ENCODE measurements at regions not wholly inside any gene's neighbourhood (a gene's known extent, or its start where the extent isn't known, plus 50 kb on each side); places are given as distances from the start of the nearest gene placed in this dataset.

DNA sequence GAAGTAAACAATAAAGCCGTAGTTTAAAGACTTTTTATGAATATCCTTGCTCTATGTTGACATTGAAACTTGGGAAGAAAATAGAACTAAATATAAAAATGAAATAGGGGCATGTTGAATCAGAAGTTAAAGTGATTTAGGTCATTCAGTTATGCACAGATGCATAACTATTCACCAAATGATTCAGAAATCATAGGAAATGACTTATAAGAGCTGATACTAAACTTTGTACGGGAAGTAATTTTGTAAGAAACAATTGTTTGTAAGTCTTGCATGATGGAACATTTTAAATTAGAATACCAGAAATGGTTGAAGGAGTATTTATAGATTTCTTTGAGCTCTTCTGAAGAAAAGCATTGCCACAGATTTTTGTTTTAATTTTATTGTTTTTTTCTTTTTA lies 246.5 kb downstream of the CPE start:
- Histone ChIP-seq H3K4me3 (ENCODE audit: low read length in 3 of 3) (no peak overlapping the region), H3K4me1 (ENCODE audit: control insufficient read depth in 2 of 3, insufficient read depth in 2 of 3, low read depth in 1 of 3, low read length in 3 of 3) (no peaks in the 10 kb centered on the region), H3K9ac (ENCODE audit: low read length in 3 of 3) (no peak overlapping the region), H3K9me3 (ENCODE audit: control insufficient read depth in 2 of 3, insufficient read depth in 1 of 3, low read length in 3 of 3) (no peaks in the 10 kb centered on the region), H3K36me3 (ENCODE audit: control insufficient read depth in 2 of 3, insufficient read depth in 3 of 3, low read length in 3 of 3) (no peaks in the 10 kb centered on the region), H3K27ac (ENCODE audit: low read depth in 2 of 2, low read length in 2 of 2) (no peak overlapping the region), H3K27me3 (ENCODE audit: control insufficient read depth, insufficient read depth, low read length) (no peaks in the 10 kb centered on the region)
- intact Hi-C loops (cut with DNase I) = no loop called here
- TF ChIP-seq, protein P1, sequence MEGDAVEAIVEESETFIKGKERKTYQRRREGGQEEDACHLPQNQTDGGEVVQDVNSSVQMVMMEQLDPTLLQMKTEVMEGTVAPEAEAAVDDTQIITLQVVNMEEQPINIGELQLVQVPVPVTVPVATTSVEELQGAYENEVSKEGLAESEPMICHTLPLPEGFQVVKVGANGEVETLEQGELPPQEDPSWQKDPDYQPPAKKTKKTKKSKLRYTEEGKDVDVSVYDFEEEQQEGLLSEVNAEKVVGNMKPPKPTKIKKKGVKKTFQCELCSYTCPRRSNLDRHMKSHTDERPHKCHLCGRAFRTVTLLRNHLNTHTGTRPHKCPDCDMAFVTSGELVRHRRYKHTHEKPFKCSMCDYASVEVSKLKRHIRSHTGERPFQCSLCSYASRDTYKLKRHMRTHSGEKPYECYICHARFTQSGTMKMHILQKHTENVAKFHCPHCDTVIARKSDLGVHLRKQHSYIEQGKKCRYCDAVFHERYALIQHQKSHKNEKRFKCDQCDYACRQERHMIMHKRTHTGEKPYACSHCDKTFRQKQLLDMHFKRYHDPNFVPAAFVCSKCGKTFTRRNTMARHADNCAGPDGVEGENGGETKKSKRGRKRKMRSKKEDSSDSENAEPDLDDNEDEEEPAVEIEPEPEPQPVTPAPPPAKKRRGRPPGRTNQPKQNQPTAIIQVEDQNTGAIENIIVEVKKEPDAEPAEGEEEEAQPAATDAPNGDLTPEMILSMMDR (IDR thresholded peaks at IDR 0.05; ENCODE audit: borderline replicate concordance, extremely low read depth, insufficient read depth) = no peak
- no peak for DNase-seq
- peak; percentile 80 for FAIRE-seq

DNA sequence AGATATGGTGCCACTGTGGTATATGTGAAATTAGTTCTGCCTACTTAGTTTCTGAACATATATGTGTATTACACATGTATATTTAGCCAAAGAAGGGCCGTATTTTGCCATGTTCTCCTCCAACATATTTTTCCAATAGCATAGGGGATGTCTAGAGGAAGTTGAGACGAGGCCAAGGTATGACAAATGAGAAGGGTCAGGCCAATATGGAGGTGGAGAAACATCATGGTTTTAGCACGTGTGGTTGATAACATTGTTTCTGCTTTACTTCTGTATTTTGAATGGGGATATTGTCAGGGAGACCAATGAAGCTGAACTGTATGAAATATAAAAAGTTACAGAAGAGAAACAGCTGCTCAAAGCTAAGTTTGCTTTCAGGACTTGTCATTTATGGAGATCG lies 246.7 kb upstream of the TLL1 start:
- intact Hi-C loops (cut with DNase I) = no loop called here
- H3K4me3 ChIP-seq (ENCODE audit: low read length in 3 of 3) = no peak overlapping the region
- FAIRE-seq (no peak), DNase-seq (no peak)
- H3K9ac ChIP-seq (ENCODE audit: low read length in 3 of 3) = no peak overlapping the region
- no peaks in the 10 kb centered on the region for H3K36me3 ChIP-seq (ENCODE audit: control insufficient read depth in 2 of 3, insufficient read depth in 3 of 3, low read length in 3 of 3)
- no peaks in the 10 kb centered on the region for H3K9me3 ChIP-seq (ENCODE audit: control insufficient read depth in 2 of 3, insufficient read depth in 1 of 3, low read length in 3 of 3)
- H3K27ac ChIP-seq (ENCODE audit: low read depth in 2 of 2, low read length in 2 of 2) = no peak overlapping the region
- H3K27me3 ChIP-seq (ENCODE audit: control insufficient read depth, insufficient read depth, low read length) = no peaks in the 10 kb centered on the region
- TF ChIP-seq, protein P1 (IDR thresholded peaks at IDR 0.05; ENCODE audit: borderline replicate concordance, extremely low read depth, insufficient read depth) = no peak
- no peaks in the 10 kb centered on the region for H3K4me1 ChIP-seq (ENCODE audit: control insufficient read depth in 2 of 3, insufficient read depth in 2 of 3, low read depth in 1 of 3, low read length in 3 of 3)

DNA sequence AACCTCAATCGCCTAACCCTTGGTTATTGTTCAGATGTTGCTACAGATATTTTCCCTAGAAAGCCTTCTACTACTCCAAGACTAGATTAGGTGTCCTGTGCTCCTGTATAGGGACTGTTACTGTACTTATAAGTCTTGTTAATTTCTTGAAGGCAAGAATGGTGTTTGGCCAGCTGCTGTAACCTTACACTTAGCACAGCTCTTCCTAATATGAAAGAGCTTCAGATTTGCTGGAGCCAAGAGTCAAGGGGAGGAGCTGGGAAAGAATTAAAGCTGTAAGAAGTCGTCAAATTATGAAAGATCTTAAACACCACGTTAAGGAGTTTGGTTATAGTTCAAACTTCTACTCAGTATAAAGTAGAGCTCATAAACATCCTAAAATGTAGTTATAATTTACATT lies 245.9 kb upstream of the TLL1 start:
- DNase-seq = no peak
- intact Hi-C loops (cut with DNase I) = no loop called here
- Histone ChIP-seq H3K4me3 (ENCODE audit: low read length in 3 of 3) (no peak overlapping the region), H3K27me3 (ENCODE audit: control insufficient read depth, insufficient read depth, low read length) (no peaks in the 10 kb centered on the region), H3K9ac (ENCODE audit: low read length in 3 of 3) (no peak overlapping the region), H3K36me3 (ENCODE audit: control insufficient read depth in 2 of 3, insufficient read depth in 3 of 3, low read length in 3 of 3) (no peaks in the 10 kb centered on the region), H3K27ac (ENCODE audit: low read depth in 2 of 2, low read length in 2 of 2) (no peak overlapping the region), H3K9me3 (ENCODE audit: control insufficient read depth in 2 of 3, insufficient read depth in 1 of 3, low read length in 3 of 3) (no peaks in the 10 kb centered on the region), H3K4me1 (ENCODE audit: control insufficient read depth in 2 of 3, insufficient read depth in 2 of 3, low read depth in 1 of 3, low read length in 3 of 3) (no peaks in the 10 kb centered on the region)
- TF ChIP-seq, protein P1 (IDR thresholded peaks at IDR 0.05; ENCODE audit: borderline replicate concordance, extremely low read depth, insufficient read depth) = no peak
- FAIRE-seq = no peak

DNA sequence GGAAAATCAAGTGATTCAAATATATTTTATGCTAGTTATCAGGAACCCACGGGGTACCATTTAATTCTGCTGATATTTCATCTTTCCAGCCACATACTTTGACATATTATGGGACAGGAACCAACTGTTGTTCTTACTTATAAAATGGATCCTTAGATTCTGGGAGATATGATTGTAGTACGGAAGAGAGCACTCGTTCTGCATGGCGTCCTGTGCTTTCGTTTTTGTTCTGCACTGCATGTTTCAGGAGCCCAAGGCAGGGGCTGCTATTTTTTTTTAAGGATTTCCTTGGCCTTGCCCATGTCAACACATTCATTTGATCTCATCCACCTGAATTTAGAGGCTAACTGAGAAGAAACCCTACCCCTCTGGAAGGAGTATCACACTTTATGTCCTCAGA lies 245.5 kb upstream of the TLL1 start:
- no peak for FAIRE-seq
- H3K27ac ChIP-seq (ENCODE audit: low read depth in 2 of 2, low read length in 2 of 2) = no peak overlapping the region
- H3K27me3 ChIP-seq (ENCODE audit: control insufficient read depth, insufficient read depth, low read length) = no peaks in the 10 kb centered on the region
- H3K36me3 ChIP-seq (ENCODE audit: control insufficient read depth in 2 of 3, insufficient read depth in 3 of 3, low read length in 3 of 3) = no peaks in the 10 kb centered on the region
- TF ChIP-seq, protein P1 (IDR thresholded peaks at IDR 0.05; ENCODE audit: borderline replicate concordance, extremely low read depth, insufficient read depth) = no peak
- no peaks in the 10 kb centered on the region for H3K4me1 ChIP-seq (ENCODE audit: control insufficient read depth in 2 of 3, insufficient read depth in 2 of 3, low read depth in 1 of 3, low read length in 3 of 3)
- H3K9ac ChIP-seq (ENCODE audit: low read length in 3 of 3) = no peak overlapping the region
- no peak overlapping the region for H3K4me3 ChIP-seq (ENCODE audit: low read length in 3 of 3)
- intact Hi-C loops (cut with DNase I) = no loop called here
- H3K9me3 ChIP-seq (ENCODE audit: control insufficient read depth in 2 of 3, insufficient read depth in 1 of 3, low read length in 3 of 3) = no peaks in the 10 kb centered on the region
- no peak for DNase-seq

Data from kidney (tissue), 13 donors.